GM12864 (cell line): ENCODE measurements at regions not wholly inside any gene's neighbourhood (a gene's known extent, or its start where the extent isn't known, plus 50 kb on each side); places are given as distances from the start of the nearest gene placed in this dataset.

Source experiments
- DNase-seq: peaks from one replicate; pipeline ENCODE4 v3.0.0-alpha.2; 2011; ENCODE audit warnings: low read depth
- H3K4me3 ChIP-seq: 2 replicates; pipeline ENCODE4 v1.5.1; 2011; ENCODE audit warnings: mild to moderate bottlenecking, low read depth, low read length, control low read depth
- CTCF ChIP-seq: IDR thresholded peaks from 2 replicates; pipeline ENCODE4 v1.5.1; 2011; ENCODE audit warnings: low read depth, mild to moderate bottlenecking, moderate library complexity, low read length, control low read depth, inconsistent platforms; ENCODE audit errors: missing control alignments

GRCh38 chr6:142009647-142010046 is 123.1 kb upstream of the GJE1 start:
- no peak for TF ChIP-seq CTCF
- DNase-seq = no peak
- H3K4me3 ChIP-seq = no peak overlapping the region

GRCh38 chr6:142008781-142009180 is 123.9 kb upstream of the GJE1 start:
- DNase-seq = no peak
- no peak overlapping the region for H3K4me3 ChIP-seq
- TF ChIP-seq CTCF = no peak

- no peak for DNase-seq
- H3K4me3 ChIP-seq = no peak overlapping the region
- TF ChIP-seq CTCF = no peak
These were observed 124.5 kb upstream of the GJE1 start for GRCh38 chr6:142008016-142008735.

GRCh38 chr6:142005021-142005420 is 127.7 kb upstream of the GJE1 start:
- TF ChIP-seq CTCF = no peak
- no peak for DNase-seq
- no peak overlapping the region for H3K4me3 ChIP-seq

GRCh38 chr6:142002825-142003405 is 129.8 kb upstream of the GJE1 start:
- H3K4me3 ChIP-seq = no peak overlapping the region
- no peak for DNase-seq
- TF ChIP-seq CTCF = no peak

- TF ChIP-seq CTCF = no peak
- H3K4me3 ChIP-seq = no peak overlapping the region
- no peak for DNase-seq
These were observed 135.9 kb upstream of the GJE1 start for GRCh38 chr6:141996823-141997222.

GRCh38 chr6:141992109-141992508 is 140.6 kb upstream of the GJE1 start:
- DNase-seq = no peak
- TF ChIP-seq CTCF = no peak
- H3K4me3 ChIP-seq = no peak overlapping the region
